Activated CD4-positive, alpha-beta memory T cell treated with anti-CD3 and anti-CD28 coated beads, Interleukin-2, amount 10 ng/mL, durations not matched to agents 7 days and 5 days (primary cell): ENCODE measurements at regions not wholly inside any gene's neighbourhood (a gene's known extent, or its start where the extent isn't known, plus 50 kb on each side); places are given as distances from the start of the nearest gene placed in this dataset.
"Not testable (repeated sequence)": the region's sequence is repeated elsewhere in the genome, so short reads cannot be mapped to it uniquely, and the experiment has no call there.

ENCODE experiments used
- CTCF ChIA-PET: fragments of 350-600 bp; sonication (Branson Sonifier 250); formaldehyde crosslinking; loops from one replicate; lab custom pipeline; 2021; ENCODE audit warnings: antibody characterized with exemption, inconsistent platforms; lab: Charles Lee
- POLR2A ChIA-PET: fragments of 350-600 bp; sonication (Branson Sonifier 250); formaldehyde crosslinking; loops from one replicate; lab custom pipeline; 2021; ENCODE audit warnings: antibody characterized with exemption; lab: Charles Lee
- DNase-seq: peaks from one replicate; pipeline ENCODE4 v3.0.0-alpha.2; 2020
- H3K27ac Mint-ChIP-seq: one replicate; pipeline ENCODE4 v1.8.0; 2021; ENCODE audit warnings: mild to moderate bottlenecking, mixed read lengths
- H3K27me3 Mint-ChIP-seq: one replicate; pipeline ENCODE4 v1.8.0; 2021; ENCODE audit warnings: mixed read lengths
- H3K36me3 Mint-ChIP-seq: one replicate; pipeline ENCODE4 v1.8.0; 2021; ENCODE audit warnings: low read depth, mixed read lengths
- H3K4me1 Mint-ChIP-seq: one replicate; pipeline ENCODE4 v1.8.0; 2021; ENCODE audit warnings: mixed read lengths
- H3K4me3 Mint-ChIP-seq: one replicate; pipeline ENCODE4 v1.8.0; 2021; ENCODE audit warnings: mild to moderate bottlenecking, mixed read lengths
- H3K9me3 Mint-ChIP-seq: one replicate; pipeline ENCODE4 v1.8.0; 2021; ENCODE audit warnings: mixed read lengths

- Mint-ChIP-seq H3K9me3 (peaks cover 7% of the 10 kb centered on the region), H3K36me3 (no peaks in the 10 kb centered on the region), H3K27ac (no peak overlapping the region), H3K4me1 (no peaks in the 10 kb centered on the region), H3K27me3 (no peaks in the 10 kb centered on the region), H3K4me3 (no peak overlapping the region)
- CTCF ChIA-PET, result no interaction called here
- POLR2A ChIA-PET, result no interaction called here
- no peak for DNase-seq
Observed at GRCh38 chr11:38009932-38010331, 1411.9 kb upstream of the RAG2 start.

GRCh38 chr11:38006466-38006865, 1408.4 kb upstream of the RAG2 start:
- peaks cover 16% of the 10 kb centered on the region for H3K9me3 Mint-ChIP-seq
- no peaks in the 10 kb centered on the region for H3K4me1 Mint-ChIP-seq
- no peak overlapping the region for H3K27ac Mint-ChIP-seq
- H3K27me3 Mint-ChIP-seq, result no peaks in the 10 kb centered on the region
- H3K4me3 Mint-ChIP-seq, result no peak overlapping the region
- POLR2A ChIA-PET, result no interaction called here
- H3K36me3 Mint-ChIP-seq, result no peaks in the 10 kb centered on the region
- no peak for DNase-seq
- CTCF ChIA-PET, result no interaction called here

GRCh38 chr11:38005597-38005996, 1407.6 kb upstream of the RAG2 start:
- no peak overlapping the region for H3K27ac Mint-ChIP-seq
- ChIA-PET POLR2A (interaction anchor here (0.6 kb wide), 1 partner anchor 223 kb away, joined by 3 read pairs; no protein-coding TSS in a partner anchor), CTCF (no interaction called here)
- H3K4me3 Mint-ChIP-seq, result no peak overlapping the region
- H3K36me3 Mint-ChIP-seq, result no peaks in the 10 kb centered on the region
- H3K9me3 Mint-ChIP-seq, result peaks cover 19% of the 10 kb centered on the region
- no peak for DNase-seq
- H3K27me3 Mint-ChIP-seq, result no peaks in the 10 kb centered on the region
- H3K4me1 Mint-ChIP-seq, result no peaks in the 10 kb centered on the region

- no peak for DNase-seq
- CTCF ChIA-PET, result no interaction called here
- peaks cover 13% of the 10 kb centered on the region for H3K9me3 Mint-ChIP-seq
- H3K4me1 Mint-ChIP-seq, result no peaks in the 10 kb centered on the region
- H3K36me3 Mint-ChIP-seq, result no peaks in the 10 kb centered on the region
- H3K27ac Mint-ChIP-seq, result no peak overlapping the region
- POLR2A ChIA-PET, result no interaction called here
- no peaks in the 10 kb centered on the region for H3K27me3 Mint-ChIP-seq
- H3K4me3 Mint-ChIP-seq, result no peak overlapping the region
Observed at GRCh38 chr11:37999171-37999570, 1401.1 kb upstream of the RAG2 start.

- no peak overlapping the region for H3K27ac Mint-ChIP-seq
- H3K9me3 Mint-ChIP-seq, result peaks cover 7% of the 10 kb centered on the region
- no peaks in the 10 kb centered on the region for H3K4me1 Mint-ChIP-seq
- CTCF ChIA-PET, result no interaction called here
- POLR2A ChIA-PET, result no interaction called here
- no peak overlapping the region for H3K4me3 Mint-ChIP-seq
- H3K27me3 Mint-ChIP-seq, result no peaks in the 10 kb centered on the region
- DNase-seq, result no peak
- no peaks in the 10 kb centered on the region for H3K36me3 Mint-ChIP-seq
Observed at GRCh38 chr11:37995886-37996285, 1397.8 kb upstream of the RAG2 start.

- Mint-ChIP-seq H3K9me3 (peaks cover 7% of the 10 kb centered on the region), H3K4me3 (no peak overlapping the region), H3K27me3 (no peaks in the 10 kb centered on the region), H3K36me3 (no peaks in the 10 kb centered on the region), H3K27ac (no peak overlapping the region), H3K4me1 (no peaks in the 10 kb centered on the region)
- DNase-seq, result no peak
- POLR2A ChIA-PET, result no interaction called here
- CTCF ChIA-PET, result no interaction called here
Observed at GRCh38 chr11:37988031-37988430, 1390.0 kb upstream of the RAG2 start.

GRCh38 chr11:37984991-37985390, 1387.0 kb upstream of the RAG2 start:
- ChIA-PET POLR2A (no interaction called here), CTCF (no interaction called here)
- H3K27me3 Mint-ChIP-seq, result no peaks in the 10 kb centered on the region

GRCh38 chr11:37978647-37979046, 1380.6 kb upstream of the RAG2 start:
- DNase-seq, result no peak
- POLR2A ChIA-PET, result no interaction called here
- no peak overlapping the region for H3K4me3 Mint-ChIP-seq
- H3K36me3 Mint-ChIP-seq, result no peaks in the 10 kb centered on the region
- peaks cover 8% of the 10 kb centered on the region for H3K9me3 Mint-ChIP-seq
- CTCF ChIA-PET, result no interaction called here
- H3K27me3 Mint-ChIP-seq, result no peaks in the 10 kb centered on the region
- H3K27ac Mint-ChIP-seq, result no peak overlapping the region
- H3K4me1 Mint-ChIP-seq, result no peaks in the 10 kb centered on the region

More at GRCh38 chr11:37984991-37985390, 1387.0 kb upstream of the RAG2 start:
- H3K9me3 Mint-ChIP-seq, result peaks cover 11% of the 10 kb centered on the region
- no peaks in the 10 kb centered on the region for H3K4me1 Mint-ChIP-seq
- no peaks in the 10 kb centered on the region for H3K36me3 Mint-ChIP-seq
- no peak for DNase-seq
- H3K4me3 Mint-ChIP-seq, result no peak overlapping the region
- no peak overlapping the region for H3K27ac Mint-ChIP-seq

- Mint-ChIP-seq H3K4me1 (no peaks in the 10 kb centered on the region), H3K36me3 (no peaks in the 10 kb centered on the region), H3K27me3 (no peaks in the 10 kb centered on the region), H3K4me3 (no peak overlapping the region), H3K9me3 (peaks cover 11% of the 10 kb centered on the region), H3K27ac (no peak overlapping the region)
- CTCF ChIA-PET, result no interaction called here
- POLR2A ChIA-PET, result no interaction called here
- no peak for DNase-seq
Observed at GRCh38 chr11:37973941-37974340, 1375.9 kb upstream of the RAG2 start.

GRCh38 chr11:37972691-37973090, 1374.7 kb upstream of the RAG2 start:
- DNase-seq, result no peak
- H3K36me3 Mint-ChIP-seq, result no peaks in the 10 kb centered on the region
- H3K4me3 Mint-ChIP-seq, result no peak overlapping the region
- H3K27me3 Mint-ChIP-seq, result no peaks in the 10 kb centered on the region
- POLR2A ChIA-PET, result no interaction called here
- H3K4me1 Mint-ChIP-seq, result no peaks in the 10 kb centered on the region
- CTCF ChIA-PET, result no interaction called here
- H3K9me3 Mint-ChIP-seq, result peaks cover 16% of the 10 kb centered on the region
- H3K27ac Mint-ChIP-seq, result no peak overlapping the region

- H3K4me3 Mint-ChIP-seq, POLR2A ChIA-PET, H3K27ac Mint-ChIP-seq, CTCF ChIA-PET, H3K36me3 Mint-ChIP-seq, DNase-seq, H3K4me1 Mint-ChIP-seq, H3K27me3 Mint-ChIP-seq: not testable (repeated sequence)
- H3K9me3 Mint-ChIP-seq, result peaks cover 23% of the 10 kb centered on the region
Observed at GRCh38 chr11:37969336-37969735, 1371.3 kb upstream of the RAG2 start.

GRCh38 chr11:37968148-37968547, 1370.1 kb upstream of the RAG2 start:
- no peaks in the 10 kb centered on the region for H3K27me3 Mint-ChIP-seq
- H3K27ac Mint-ChIP-seq, result no peak overlapping the region
- CTCF ChIA-PET, result no interaction called here
- no peak overlapping the region for H3K4me3 Mint-ChIP-seq
- POLR2A ChIA-PET, result no interaction called here
- DNase-seq, result no peak
- peaks cover 23% of the 10 kb centered on the region for H3K9me3 Mint-ChIP-seq
- H3K4me1 Mint-ChIP-seq, result no peaks in the 10 kb centered on the region
- H3K36me3 Mint-ChIP-seq, result no peaks in the 10 kb centered on the region

GRCh38 chr11:37967635-37968034, 1369.6 kb upstream of the RAG2 start:
- H3K9me3 Mint-ChIP-seq, result peaks cover 23% of the 10 kb centered on the region
- no peaks in the 10 kb centered on the region for H3K36me3 Mint-ChIP-seq
- no peak overlapping the region for H3K27ac Mint-ChIP-seq
- CTCF ChIA-PET, result no interaction called here
- no peak overlapping the region for H3K4me3 Mint-ChIP-seq
- H3K4me1 Mint-ChIP-seq, result no peaks in the 10 kb centered on the region
- POLR2A ChIA-PET, result no interaction called here
- no peak for DNase-seq
- no peaks in the 10 kb centered on the region for H3K27me3 Mint-ChIP-seq

GRCh38 chr11:37963440-37963839, 1365.4 kb upstream of the RAG2 start:
- ChIA-PET CTCF (no interaction called here), POLR2A (no interaction called here)
- H3K27ac Mint-ChIP-seq, result no peak overlapping the region
- H3K27me3 Mint-ChIP-seq, result no peaks in the 10 kb centered on the region
- no peaks in the 10 kb centered on the region for H3K4me1 Mint-ChIP-seq
- peaks cover 14% of the 10 kb centered on the region for H3K9me3 Mint-ChIP-seq
- H3K36me3 Mint-ChIP-seq, result no peaks in the 10 kb centered on the region
- DNase-seq, result no peak
- no peak overlapping the region for H3K4me3 Mint-ChIP-seq
